ENCODE measurements at regions not wholly inside any gene's neighbourhood (a gene's known extent, or its start where the extent isn't known, plus 50 kb on each side); places are given as distances from the start of the nearest gene placed in this dataset.

DNA sequence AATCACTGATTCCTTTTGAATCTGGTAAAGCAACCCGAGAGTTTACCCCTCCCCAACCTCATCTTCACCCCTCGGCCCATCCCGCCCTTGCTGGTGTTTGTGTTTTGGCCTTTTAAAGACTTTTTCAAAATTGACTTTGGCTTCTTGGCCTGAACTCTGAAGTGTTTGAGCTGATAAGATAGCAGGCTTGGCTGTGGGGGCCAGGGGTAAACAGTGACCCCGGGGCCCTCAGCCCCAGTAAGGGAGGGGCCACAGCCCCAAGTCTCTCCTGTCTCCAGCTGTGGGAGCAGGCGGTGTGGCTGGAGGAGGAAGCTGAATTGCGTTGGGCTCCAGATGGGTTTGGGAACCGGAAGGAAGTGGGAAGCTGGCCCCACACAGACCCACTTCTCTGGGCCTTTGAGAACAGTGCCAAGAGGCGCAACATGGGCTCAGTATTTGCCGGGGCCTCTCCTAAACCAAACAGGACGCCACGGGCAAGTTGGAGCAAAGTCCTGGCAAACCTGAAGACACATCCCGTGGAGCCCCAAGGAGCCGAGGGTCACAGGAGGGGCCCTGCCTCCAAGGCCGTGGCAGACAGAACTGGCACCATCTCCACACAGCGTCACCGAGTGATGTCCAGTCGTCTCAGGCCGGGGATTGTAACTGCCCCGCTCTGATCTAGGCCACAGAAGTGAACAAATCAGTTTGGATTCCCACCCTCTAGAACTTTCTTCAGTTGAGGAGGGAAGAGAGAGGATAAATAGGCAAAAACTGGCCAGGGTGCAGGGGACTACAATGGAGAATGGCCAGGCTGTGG is 54.3 kb upstream of the PTPN1 start:
- no peak for DNase-seq

DNA sequence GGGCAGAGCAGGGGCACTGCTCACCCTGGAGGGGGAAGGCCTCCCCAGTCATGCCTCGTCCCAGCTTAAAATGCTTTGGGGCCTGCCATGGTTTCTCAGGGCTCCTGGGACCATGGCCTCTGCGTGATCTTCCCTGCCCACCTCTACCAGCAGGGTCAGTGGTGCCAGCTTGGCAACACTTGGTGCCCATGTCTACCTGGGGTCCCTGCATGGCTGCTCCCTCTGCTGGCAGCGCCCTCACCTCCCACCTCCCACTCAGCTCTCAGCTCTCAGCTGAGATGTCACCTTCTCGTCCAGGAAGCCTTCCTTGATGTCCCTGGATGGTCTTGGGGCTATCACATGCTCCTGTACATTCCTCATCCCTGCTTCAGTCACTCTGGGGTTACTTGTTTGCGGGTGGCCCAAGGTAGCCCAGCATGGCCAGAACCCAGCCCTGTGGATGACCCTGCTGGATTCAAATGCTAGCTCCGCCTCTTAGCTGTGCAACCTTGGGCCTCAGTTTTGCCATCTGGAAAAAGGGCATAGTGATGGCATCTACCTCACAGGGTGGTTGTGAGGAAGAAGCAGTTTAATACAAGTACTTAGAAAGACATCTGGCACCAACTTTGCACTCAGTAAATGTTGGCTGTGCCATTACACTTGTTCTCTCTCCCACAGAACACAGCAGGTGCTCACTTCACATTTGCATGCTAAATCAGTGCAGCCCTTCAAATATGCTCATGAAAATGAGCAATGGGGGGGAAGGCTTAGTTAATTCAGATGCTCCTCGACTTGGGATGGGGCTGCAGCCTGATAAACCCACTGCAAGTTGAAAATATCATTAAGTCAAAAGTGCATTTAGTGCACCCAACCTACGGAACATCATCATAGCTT is 53.5 kb upstream of the PTPN1 start:
- DNase-seq: no peak

DNA sequence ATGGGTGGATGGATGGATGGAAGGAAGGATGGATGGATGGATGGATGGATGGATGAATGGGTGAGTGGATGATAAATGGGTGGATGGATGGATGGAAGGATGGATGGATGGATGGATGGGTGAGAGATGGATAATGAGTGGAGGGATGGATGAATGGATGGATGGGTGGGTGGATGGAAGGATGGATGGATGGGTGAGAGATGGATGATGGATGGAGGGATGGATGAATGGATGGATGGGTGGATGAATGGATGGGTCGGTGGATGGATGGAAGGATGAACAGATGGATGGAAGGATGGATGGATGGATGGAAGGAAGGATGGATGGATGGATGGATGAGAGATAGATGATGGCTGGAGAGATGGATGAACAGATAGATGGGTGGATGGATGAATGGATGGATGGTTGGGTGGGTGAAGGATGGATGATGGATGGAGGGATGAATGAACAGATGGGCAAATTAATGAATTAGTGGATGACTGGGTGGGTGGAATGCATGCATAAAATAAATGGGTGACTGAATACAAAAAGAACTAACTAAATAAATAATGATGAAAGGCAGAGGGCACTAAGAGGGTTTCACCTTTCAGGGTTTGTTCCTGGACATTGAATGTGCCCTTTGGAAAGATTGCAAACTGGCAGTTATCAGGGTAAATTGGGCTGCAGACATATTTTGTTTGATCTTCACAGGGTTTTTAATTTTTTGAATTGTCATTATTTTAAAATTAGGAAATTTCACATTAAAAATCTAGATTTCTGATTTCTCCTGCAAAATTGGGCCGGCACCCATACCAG is 50.9 kb upstream of the PTPN1 start:
- no peak for DNase-seq

DNA sequence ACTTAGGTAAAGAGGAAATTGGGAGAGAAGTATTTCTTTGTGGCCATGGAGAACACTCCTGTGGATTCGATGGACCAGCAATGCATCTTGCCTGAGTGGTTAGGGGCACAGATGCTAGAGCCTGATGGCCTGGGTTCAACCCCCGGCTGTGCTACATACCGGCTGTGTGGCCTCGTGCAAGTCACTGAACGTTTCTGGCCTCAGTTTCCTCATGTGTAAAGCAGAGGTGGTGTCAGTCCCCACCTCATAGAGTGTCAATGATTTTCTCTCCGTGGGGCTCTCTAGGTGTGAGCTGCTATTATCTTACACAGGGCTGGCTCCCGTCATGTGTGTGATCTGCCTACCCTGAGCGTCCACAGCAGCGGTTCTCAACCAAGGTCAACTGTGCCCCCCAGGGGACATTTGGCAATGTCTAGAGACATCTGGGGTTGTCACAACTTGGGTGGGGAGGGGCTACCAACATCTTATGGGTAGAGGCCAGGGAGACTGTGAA is 50.0 kb upstream of the PTPN1 start:
- DNase-seq: no peak

Data from bone marrow (tissue), 2 donors.